Stimulated activated naive CD8-positive, alpha-beta T cell treated with anti-CD3 and anti-CD28 coated beads, Interleukin-15, Interleukin-2, amounts not matched to agents 100 ng/mL and 50 ng/mL, for 24 hours (primary cell): ENCODE measurements at regions not wholly inside any gene's neighbourhood (a gene's known extent, or its start where the extent isn't known, plus 50 kb on each side); places are given as distances from the start of the nearest gene placed in this dataset.
"Not testable (repeated sequence)": the region's sequence is repeated elsewhere in the genome, so short reads cannot be mapped to it uniquely, and the experiment has no call there.

Source experiments
- H3K27ac Mint-ChIP-seq: one replicate; pipeline ENCODE4 v1.8.0; 2021; ENCODE audit warnings: mild to moderate bottlenecking, mixed read lengths
- H3K27me3 Mint-ChIP-seq: one replicate; pipeline ENCODE4 v1.8.0; 2021; ENCODE audit warnings: mixed read lengths
- H3K36me3 Mint-ChIP-seq: one replicate; pipeline ENCODE4 v1.8.0; 2021; ENCODE audit warnings: low read depth, mixed read lengths
- H3K4me1 Mint-ChIP-seq: one replicate; pipeline ENCODE4 v1.8.0; 2021; ENCODE audit warnings: low read depth, mixed read lengths
- H3K4me3 Mint-ChIP-seq: one replicate; pipeline ENCODE4 v1.8.0; 2021; ENCODE audit warnings: mild to moderate bottlenecking, mixed read lengths
- H3K9me3 Mint-ChIP-seq: one replicate; pipeline ENCODE4 v1.8.0; 2021; ENCODE audit warnings: mixed read lengths

DNA sequence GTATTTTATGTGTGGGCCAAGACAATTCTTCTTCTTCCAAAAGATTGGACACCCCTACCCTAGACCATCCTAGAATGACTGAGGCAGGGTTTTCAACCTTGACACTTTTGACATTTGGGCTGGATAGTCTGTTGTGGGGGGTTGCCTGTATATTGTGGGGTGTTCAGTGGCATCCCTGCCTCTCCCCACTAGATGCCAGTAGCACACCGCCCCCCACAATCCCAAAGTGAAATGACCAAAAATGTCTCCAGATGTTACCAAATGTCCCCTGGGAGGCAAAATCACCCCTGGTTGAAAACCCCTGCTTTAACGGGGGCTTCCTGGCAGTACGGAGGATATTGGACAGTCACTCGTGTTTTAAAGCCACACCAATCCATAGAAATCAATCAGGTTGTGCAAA lies 219.6 kb downstream of the PHETA1 start:
- peaks cover 4% of the 10 kb centered on the region for H3K36me3 Mint-ChIP-seq
- peaks cover 4% of the 10 kb centered on the region for H3K9me3 Mint-ChIP-seq
- no peak overlapping the region for H3K4me3 Mint-ChIP-seq
- H3K4me1 Mint-ChIP-seq, result no peaks in the 10 kb centered on the region
- H3K27ac Mint-ChIP-seq, result no peak overlapping the region
- peaks cover 7% of the 10 kb centered on the region for H3K27me3 Mint-ChIP-seq

- peaks cover 7% of the 10 kb centered on the region for H3K27me3 Mint-ChIP-seq
- peaks cover 4% of the 10 kb centered on the region for H3K36me3 Mint-ChIP-seq
- H3K9me3 Mint-ChIP-seq, result peaks cover 4% of the 10 kb centered on the region
- H3K4me1 Mint-ChIP-seq, result no peaks in the 10 kb centered on the region
- no peak overlapping the region for H3K27ac Mint-ChIP-seq
- no peak overlapping the region for H3K4me3 Mint-ChIP-seq
Observed at GRCh38 chr12:111148005-111148404, 220.9 kb downstream of the PHETA1 start.

- no peak overlapping the region for H3K27ac Mint-ChIP-seq
- H3K36me3 Mint-ChIP-seq, result peaks cover 4% of the 10 kb centered on the region
- peaks cover 4% of the 10 kb centered on the region for H3K27me3 Mint-ChIP-seq
- H3K4me3 Mint-ChIP-seq, result no peak overlapping the region
- no peaks in the 10 kb centered on the region for H3K4me1 Mint-ChIP-seq
- peaks cover 4% of the 10 kb centered on the region for H3K9me3 Mint-ChIP-seq
Observed at GRCh38 chr12:111143271-111143670, 222.9 kb upstream of the MYL2 start.

GRCh38 chr12:111141205-111141604 lies 220.8 kb upstream of the MYL2 start:
- Mint-ChIP-seq H3K4me1 (no peaks in the 10 kb centered on the region), H3K27me3 (no peaks in the 10 kb centered on the region), H3K9me3 (no peaks in the 10 kb centered on the region), H3K27ac (no peak overlapping the region), H3K4me3 (no peak overlapping the region), H3K36me3 (no peaks in the 10 kb centered on the region)

DNA sequence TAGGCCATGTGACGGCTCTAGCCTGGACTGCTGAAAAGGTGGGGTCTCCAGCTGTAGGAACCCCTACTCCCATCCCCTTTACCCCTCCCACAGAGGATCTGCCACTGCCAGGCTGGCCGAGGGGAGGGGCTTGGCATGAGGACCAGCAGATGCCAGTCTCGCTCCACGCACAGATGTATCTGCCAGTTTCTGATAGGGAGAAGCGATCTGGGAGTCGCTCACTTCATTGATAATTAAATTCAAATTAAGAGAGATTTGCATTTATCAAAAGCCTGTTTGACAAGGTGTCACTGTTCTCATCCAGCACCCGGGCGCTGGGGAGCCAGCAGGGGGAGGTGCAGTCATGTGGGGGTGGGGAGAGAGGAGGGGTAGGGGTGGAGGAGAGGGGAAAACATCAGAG lies 217.6 kb upstream of the MYL2 start:
- Mint-ChIP-seq H3K4me1 (no peaks in the 10 kb centered on the region), H3K9me3 (peaks cover 4% of the 10 kb centered on the region), H3K36me3 (no peaks in the 10 kb centered on the region), H3K4me3 (no peak overlapping the region), H3K27ac (no peak overlapping the region), H3K27me3 (peaks cover 9% of the 10 kb centered on the region)

- Mint-ChIP-seq H3K4me3 (no peak overlapping the region), H3K27ac (no peak overlapping the region), H3K36me3 (no peaks in the 10 kb centered on the region), H3K4me1 (no peaks in the 10 kb centered on the region), H3K27me3 (peaks cover 9% of the 10 kb centered on the region), H3K9me3 (peaks cover 4% of the 10 kb centered on the region)
Observed at GRCh38 chr12:111135293-111135832, 215.0 kb upstream of the MYL2 start.

DNA sequence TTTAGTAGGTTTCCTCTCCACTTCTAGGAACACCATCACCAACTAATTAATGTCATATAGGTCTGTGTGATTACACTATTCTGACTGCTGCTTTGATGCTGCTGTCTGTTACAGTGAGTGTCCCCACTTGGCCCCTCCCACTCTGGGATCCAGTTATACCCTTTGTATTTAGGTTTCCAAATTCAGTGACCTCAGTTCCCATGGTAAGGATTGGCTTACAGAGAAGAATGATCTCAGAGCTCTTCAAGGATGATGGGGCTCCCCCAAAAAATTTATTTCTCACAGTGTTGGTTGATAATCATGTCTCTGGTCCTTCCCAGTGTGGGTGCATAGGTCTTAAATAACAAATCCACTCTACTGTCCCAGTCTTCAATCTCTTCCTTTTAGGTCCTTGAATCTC lies 210.0 kb upstream of the MYL2 start:
- Mint-ChIP-seq H3K36me3 (no peaks in the 10 kb centered on the region), H3K27me3 (peaks cover 3% of the 10 kb centered on the region), H3K9me3 (peaks cover 4% of the 10 kb centered on the region), H3K4me1 (no peaks in the 10 kb centered on the region), H3K27ac (no peak overlapping the region), H3K4me3 (no peak overlapping the region)

DNA sequence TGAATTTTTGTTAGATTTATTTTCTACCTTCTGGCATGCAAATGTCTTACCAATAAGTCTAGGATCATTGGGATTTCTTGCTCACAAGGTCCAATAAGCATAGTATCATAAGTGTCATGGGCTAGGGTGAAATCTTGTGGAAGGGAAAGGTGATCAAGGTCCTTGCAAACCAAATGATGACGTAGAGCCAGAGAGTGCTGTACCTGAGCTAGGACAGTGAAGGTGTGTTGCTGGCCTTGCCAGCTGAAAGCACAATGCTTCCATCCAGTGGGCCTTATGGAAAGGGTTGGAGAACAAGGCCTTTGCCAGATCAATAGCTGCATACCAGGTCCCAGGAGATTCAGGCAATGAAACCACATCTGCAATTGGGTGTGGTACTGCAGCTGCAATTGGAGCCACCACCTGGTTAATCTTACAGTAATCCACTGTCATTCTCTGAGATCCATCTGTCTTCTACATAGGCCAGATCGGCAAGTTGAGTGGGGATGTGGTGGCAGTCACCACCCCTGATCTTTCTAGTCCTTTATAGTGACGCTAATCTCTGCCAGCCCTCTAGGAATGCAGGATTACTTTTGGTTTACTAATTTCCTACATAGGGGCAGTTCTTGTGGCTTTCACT lies 208.9 kb upstream of the MYL2 start:
- no peak overlapping the region for H3K4me3 Mint-ChIP-seq
- H3K27me3 Mint-ChIP-seq, result no peaks in the 10 kb centered on the region
- no peak overlapping the region for H3K27ac Mint-ChIP-seq
- no peaks in the 10 kb centered on the region for H3K9me3 Mint-ChIP-seq
- H3K4me1 Mint-ChIP-seq, result no peaks in the 10 kb centered on the region
- H3K36me3 Mint-ChIP-seq, result no peaks in the 10 kb centered on the region

- Mint-ChIP-seq H3K9me3 (no peaks in the 10 kb centered on the region), H3K4me1 (no peaks in the 10 kb centered on the region), H3K27ac (no peak overlapping the region), H3K36me3 (no peaks in the 10 kb centered on the region), H3K27me3 (peaks cover 8% of the 10 kb centered on the region), H3K4me3 (no peak overlapping the region)
Observed at GRCh38 chr12:111126331-111126730, 206.0 kb upstream of the MYL2 start.

DNA sequence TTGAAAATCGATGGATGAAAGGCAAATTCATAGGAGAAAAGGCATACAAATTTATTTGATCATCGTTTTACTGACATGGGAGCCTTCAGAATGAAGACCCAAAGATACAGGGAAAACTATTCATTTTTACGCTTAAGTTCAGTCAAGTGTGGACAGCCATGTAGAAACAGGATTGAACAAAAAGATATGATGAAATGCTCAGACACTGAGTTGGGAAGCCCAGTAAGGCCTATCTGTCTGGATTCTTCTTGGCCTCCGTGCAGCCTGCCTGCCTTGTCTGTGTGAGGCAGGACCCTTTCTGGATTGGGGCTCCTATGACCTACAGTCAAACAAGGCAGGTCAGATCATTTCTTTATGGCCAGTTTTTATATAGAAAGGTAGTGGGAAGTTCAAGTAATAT lies 203.8 kb upstream of the MYL2 start:
- H3K4me3 Mint-ChIP-seq, result no peak overlapping the region
- peaks cover 12% of the 10 kb centered on the region for H3K27me3 Mint-ChIP-seq
- H3K36me3 Mint-ChIP-seq, result no peaks in the 10 kb centered on the region
- H3K4me1 Mint-ChIP-seq, result no peaks in the 10 kb centered on the region
- H3K27ac Mint-ChIP-seq, result no peak overlapping the region
- no peaks in the 10 kb centered on the region for H3K9me3 Mint-ChIP-seq

DNA sequence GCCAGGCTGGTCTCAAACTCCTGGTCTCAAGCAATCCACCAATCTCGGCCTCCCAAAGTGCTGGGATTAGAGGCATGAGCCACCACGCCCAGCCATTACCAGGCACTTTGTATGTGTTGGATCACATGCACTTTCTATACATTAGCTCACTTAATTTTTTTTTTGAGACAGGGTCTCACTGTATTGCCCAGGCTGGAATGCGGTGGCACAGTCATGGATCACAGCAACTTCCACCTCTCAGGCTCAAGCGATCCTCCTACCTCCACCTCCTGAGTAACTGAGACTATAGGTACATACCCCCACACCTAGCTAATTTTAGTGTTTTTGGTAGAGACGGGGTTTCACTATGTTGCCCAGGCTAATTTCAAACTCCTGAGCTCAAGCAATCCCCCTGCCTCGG lies 203.0 kb upstream of the MYL2 start:
- no peaks in the 10 kb centered on the region for H3K9me3 Mint-ChIP-seq
- no peaks in the 10 kb centered on the region for H3K36me3 Mint-ChIP-seq
- H3K27me3 Mint-ChIP-seq, result peaks cover 12% of the 10 kb centered on the region
- H3K4me3 Mint-ChIP-seq, result no peak overlapping the region
- H3K4me1 Mint-ChIP-seq, result no peaks in the 10 kb centered on the region
- H3K27ac Mint-ChIP-seq, result no peak overlapping the region

DNA sequence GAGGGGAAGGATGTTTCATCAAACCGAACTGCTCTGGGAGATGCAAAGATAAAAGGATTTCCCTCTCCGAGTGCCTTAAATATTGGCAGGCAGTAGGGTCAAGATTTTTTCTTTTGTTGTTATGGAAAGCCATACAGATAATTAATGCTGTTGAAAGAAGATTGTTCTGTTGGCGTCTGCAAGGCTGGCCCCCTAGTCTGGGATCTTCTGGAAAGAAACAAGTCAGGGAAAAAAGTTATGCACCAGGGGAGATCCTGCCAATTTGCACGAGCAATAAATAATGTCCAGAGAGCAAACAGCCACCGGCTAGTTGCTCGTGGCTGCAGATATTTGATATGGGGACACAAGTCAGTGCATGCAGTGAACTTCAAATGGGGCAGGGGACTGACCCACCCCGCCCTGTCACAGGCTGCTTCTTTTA lies 202.1 kb upstream of the MYL2 start:
- Mint-ChIP-seq H3K4me3 (no peak overlapping the region), H3K4me1 (no peaks in the 10 kb centered on the region), H3K36me3 (no peaks in the 10 kb centered on the region), H3K27ac (no peak overlapping the region), H3K27me3 (peaks cover 12% of the 10 kb centered on the region), H3K9me3 (no peaks in the 10 kb centered on the region)

GRCh38 chr12:111121840-111122239 lies 201.5 kb upstream of the MYL2 start:
- H3K9me3 Mint-ChIP-seq, result no peaks in the 10 kb centered on the region
- H3K4me1 Mint-ChIP-seq, result no peaks in the 10 kb centered on the region
- no peak overlapping the region for H3K27ac Mint-ChIP-seq
- peaks cover 12% of the 10 kb centered on the region for H3K27me3 Mint-ChIP-seq
- H3K36me3 Mint-ChIP-seq, result no peaks in the 10 kb centered on the region
- no peak overlapping the region for H3K4me3 Mint-ChIP-seq

- Mint-ChIP-seq H3K4me1 (no peaks in the 10 kb centered on the region), H3K36me3 (no peaks in the 10 kb centered on the region), H3K27ac (no peak overlapping the region), H3K4me3 (no peak overlapping the region), H3K9me3 (no peaks in the 10 kb centered on the region), H3K27me3 (peaks cover 12% of the 10 kb centered on the region)
Observed at GRCh38 chr12:111120578-111120977, 200.2 kb upstream of the MYL2 start.

- Mint-ChIP-seq H3K27me3 (peaks cover 6% of the 10 kb centered on the region), H3K36me3 (no peaks in the 10 kb centered on the region), H3K9me3 (no peaks in the 10 kb centered on the region), H3K4me3 (no peak overlapping the region), H3K4me1 (peaks cover 3% of the 10 kb centered on the region), H3K27ac (no peak overlapping the region)
Observed at GRCh38 chr12:111117017-111117416, 196.6 kb upstream of the MYL2 start.

GRCh38 chr12:111113313-111113712 lies 192.9 kb upstream of the MYL2 start:
- not testable (repeated sequence) for H3K4me1 Mint-ChIP-seq, H3K9me3 Mint-ChIP-seq, H3K36me3 Mint-ChIP-seq, H3K27ac Mint-ChIP-seq, H3K27me3 Mint-ChIP-seq, H3K4me3 Mint-ChIP-seq
